ENCODE measurements at regions not wholly inside any gene's neighbourhood (a gene's known extent, or its start where the extent isn't known, plus 50 kb on each side); places are given as distances from the start of the nearest gene placed in this dataset.

GRCh38 chr12:91538418-91538817, 355.8 kb upstream of the DCN start:
- no peak overlapping the region for H3K4me3 ChIP-seq (ENCODE audit: low read depth, low read length)
- no peak overlapping the region for H3K9ac ChIP-seq (ENCODE audit: low read length)
- no peaks in the 10 kb centered on the region for H3K36me3 ChIP-seq (ENCODE audit: control insufficient read depth, insufficient read depth, low read length)
- H3K27me3 ChIP-seq (ENCODE audit: control insufficient read depth, insufficient read depth, low read length) = no peaks in the 10 kb centered on the region
- no peaks in the 10 kb centered on the region for H3K4me1 ChIP-seq (ENCODE audit: control insufficient read depth, insufficient read depth, low read length)
- no peaks in the 10 kb centered on the region for H3K9me3 ChIP-seq (ENCODE audit: control insufficient read depth, insufficient read depth, low read depth, low read length)
- no peak overlapping the region for H3K27ac ChIP-seq (ENCODE audit: low read depth, low read length)

GRCh38 chr12:91533366-91533765, 350.7 kb upstream of the DCN start:
- H3K27me3 ChIP-seq (ENCODE audit: control insufficient read depth, insufficient read depth, low read length) = no peaks in the 10 kb centered on the region
- no peak overlapping the region for H3K9ac ChIP-seq (ENCODE audit: low read length)
- 0 out of 2 replicates have a peak, but pooled peaks cover 4% of the 10 kb centered on the region for H3K9me3 ChIP-seq (ENCODE audit: control insufficient read depth, insufficient read depth, low read depth, low read length)
- H3K4me1 ChIP-seq (ENCODE audit: control insufficient read depth, insufficient read depth, low read length) = no peaks in the 10 kb centered on the region
- H3K27ac ChIP-seq (ENCODE audit: low read depth, low read length) = no peak overlapping the region
- H3K4me3 ChIP-seq (ENCODE audit: low read depth, low read length) = no peak overlapping the region
- no peaks in the 10 kb centered on the region for H3K36me3 ChIP-seq (ENCODE audit: control insufficient read depth, insufficient read depth, low read length)

- 0 out of 2 replicates have a peak, but pooled peaks cover 4% of the 10 kb centered on the region for H3K9me3 ChIP-seq (ENCODE audit: control insufficient read depth, insufficient read depth, low read depth, low read length)
- no peaks in the 10 kb centered on the region for H3K4me1 ChIP-seq (ENCODE audit: control insufficient read depth, insufficient read depth, low read length)
- H3K27me3 ChIP-seq (ENCODE audit: control insufficient read depth, insufficient read depth, low read length) = no peaks in the 10 kb centered on the region
- no peaks in the 10 kb centered on the region for H3K36me3 ChIP-seq (ENCODE audit: control insufficient read depth, insufficient read depth, low read length)
- H3K4me3 ChIP-seq (ENCODE audit: low read depth, low read length) = no peak overlapping the region
- H3K27ac ChIP-seq (ENCODE audit: low read depth, low read length) = no peak overlapping the region
- no peak overlapping the region for H3K9ac ChIP-seq (ENCODE audit: low read length)
Measured at GRCh38 chr12:91529829-91530228, 347.2 kb upstream of the DCN start.

GRCh38 chr12:91523831-91524230, 341.2 kb upstream of the DCN start:
- no peak overlapping the region for H3K9ac ChIP-seq (ENCODE audit: low read length)
- H3K27ac ChIP-seq (ENCODE audit: low read depth, low read length) = no peak overlapping the region
- H3K4me3 ChIP-seq (ENCODE audit: low read depth, low read length) = no peak overlapping the region
- no peaks in the 10 kb centered on the region for H3K36me3 ChIP-seq (ENCODE audit: control insufficient read depth, insufficient read depth, low read length)
- H3K9me3 ChIP-seq (ENCODE audit: control insufficient read depth, insufficient read depth, low read depth, low read length) = no peaks in the 10 kb centered on the region
- peaks cover 4% of the 10 kb centered on the region; the same call in 1 of the 2 replicates for H3K4me1 ChIP-seq (ENCODE audit: control insufficient read depth, insufficient read depth, low read length)
- no peaks in the 10 kb centered on the region for H3K27me3 ChIP-seq (ENCODE audit: control insufficient read depth, insufficient read depth, low read length)

GRCh38 chr12:91516695-91517047, 334.1 kb upstream of the DCN start:
- no peaks in the 10 kb centered on the region for H3K27me3 ChIP-seq (ENCODE audit: control insufficient read depth, insufficient read depth, low read length)
- H3K27ac ChIP-seq (ENCODE audit: low read depth, low read length) = no peak overlapping the region
- H3K36me3 ChIP-seq (ENCODE audit: control insufficient read depth, insufficient read depth, low read length) = no peaks in the 10 kb centered on the region
- H3K9ac ChIP-seq (ENCODE audit: low read length) = no peak overlapping the region
- H3K4me1 ChIP-seq (ENCODE audit: control insufficient read depth, insufficient read depth, low read length) = peaks cover 18% of the 10 kb centered on the region; the same call in 1 of the 2 replicates
- H3K9me3 ChIP-seq (ENCODE audit: control insufficient read depth, insufficient read depth, low read depth, low read length) = no peaks in the 10 kb centered on the region
- no peak overlapping the region for H3K4me3 ChIP-seq (ENCODE audit: low read depth, low read length)

- H3K36me3 ChIP-seq (ENCODE audit: control insufficient read depth, insufficient read depth, low read length) = no peaks in the 10 kb centered on the region
- H3K27ac ChIP-seq (ENCODE audit: low read depth, low read length) = no peak overlapping the region
- H3K4me1 ChIP-seq (ENCODE audit: control insufficient read depth, insufficient read depth, low read length) = peaks cover 19% of the 10 kb centered on the region; the same call in 1 of the 2 replicates
- no peaks in the 10 kb centered on the region for H3K9me3 ChIP-seq (ENCODE audit: control insufficient read depth, insufficient read depth, low read depth, low read length)
- H3K4me3 ChIP-seq (ENCODE audit: low read depth, low read length) = no peak overlapping the region
- no peak overlapping the region for H3K9ac ChIP-seq (ENCODE audit: low read length)
- no peaks in the 10 kb centered on the region for H3K27me3 ChIP-seq (ENCODE audit: control insufficient read depth, insufficient read depth, low read length)
Measured at GRCh38 chr12:91515944-91516694, 333.5 kb upstream of the DCN start.

GRCh38 chr12:91513313-91513712, 330.7 kb upstream of the DCN start:
- H3K36me3 ChIP-seq (ENCODE audit: control insufficient read depth, insufficient read depth, low read length) = no peaks in the 10 kb centered on the region
- peaks cover 19% of the 10 kb centered on the region; the same call in 1 of the 2 replicates for H3K4me1 ChIP-seq (ENCODE audit: control insufficient read depth, insufficient read depth, low read length)
- H3K9ac ChIP-seq (ENCODE audit: low read length) = no peak overlapping the region
- H3K9me3 ChIP-seq (ENCODE audit: control insufficient read depth, insufficient read depth, low read depth, low read length) = no peaks in the 10 kb centered on the region
- no peak overlapping the region for H3K4me3 ChIP-seq (ENCODE audit: low read depth, low read length)
- no peaks in the 10 kb centered on the region for H3K27me3 ChIP-seq (ENCODE audit: control insufficient read depth, insufficient read depth, low read length)
- H3K27ac ChIP-seq (ENCODE audit: low read depth, low read length) = no peak overlapping the region

GRCh38 chr12:91511795-91512420, 329.3 kb upstream of the DCN start:
- Histone ChIP-seq H3K9ac (ENCODE audit: low read length) (no peak overlapping the region), H3K27ac (ENCODE audit: low read depth, low read length) (no peak overlapping the region), H3K9me3 (ENCODE audit: control insufficient read depth, insufficient read depth, low read depth, low read length) (no peaks in the 10 kb centered on the region), H3K4me3 (ENCODE audit: low read depth, low read length) (no peak overlapping the region), H3K27me3 (ENCODE audit: control insufficient read depth, insufficient read depth, low read length) (no peaks in the 10 kb centered on the region), H3K4me1 (ENCODE audit: control insufficient read depth, insufficient read depth, low read length) (peaks cover 19% of the 10 kb centered on the region; the same call in 1 of the 2 replicates), H3K36me3 (ENCODE audit: control insufficient read depth, insufficient read depth, low read length) (no peaks in the 10 kb centered on the region)

- no peaks in the 10 kb centered on the region for H3K9me3 ChIP-seq (ENCODE audit: control insufficient read depth, insufficient read depth, low read depth, low read length)
- H3K4me1 ChIP-seq (ENCODE audit: control insufficient read depth, insufficient read depth, low read length) = peaks cover 10% of the 10 kb centered on the region; the same call in 1 of the 2 replicates
- no peaks in the 10 kb centered on the region for H3K27me3 ChIP-seq (ENCODE audit: control insufficient read depth, insufficient read depth, low read length)
- H3K27ac ChIP-seq (ENCODE audit: low read depth, low read length) = no peak overlapping the region
- no peaks in the 10 kb centered on the region for H3K36me3 ChIP-seq (ENCODE audit: control insufficient read depth, insufficient read depth, low read length)
- H3K9ac ChIP-seq (ENCODE audit: low read length) = no peak overlapping the region
- no peak overlapping the region for H3K4me3 ChIP-seq (ENCODE audit: low read depth, low read length)
Measured at GRCh38 chr12:91507754-91508153, 325.1 kb upstream of the DCN start.

- Histone ChIP-seq H3K27me3 (ENCODE audit: control insufficient read depth, insufficient read depth, low read length) (no peaks in the 10 kb centered on the region), H3K9ac (ENCODE audit: low read length) (no peak overlapping the region), H3K9me3 (ENCODE audit: control insufficient read depth, insufficient read depth, low read depth, low read length) (no peaks in the 10 kb centered on the region), H3K36me3 (ENCODE audit: control insufficient read depth, insufficient read depth, low read length) (no peaks in the 10 kb centered on the region), H3K4me1 (ENCODE audit: control insufficient read depth, insufficient read depth, low read length) (no peaks in the 10 kb centered on the region; the same call in 1 of the 2 replicates), H3K27ac (ENCODE audit: low read depth, low read length) (no peak overlapping the region), H3K4me3 (ENCODE audit: low read depth, low read length) (no peak overlapping the region)
Measured at GRCh38 chr12:91506452-91506851, 323.8 kb upstream of the DCN start.

- Histone ChIP-seq H3K4me3 (ENCODE audit: low read depth, low read length) (no peak overlapping the region), H3K9ac (ENCODE audit: low read length) (no peak overlapping the region), H3K36me3 (ENCODE audit: control insufficient read depth, insufficient read depth, low read length) (no peaks in the 10 kb centered on the region), H3K4me1 (ENCODE audit: control insufficient read depth, insufficient read depth, low read length) (no peaks in the 10 kb centered on the region), H3K9me3 (ENCODE audit: control insufficient read depth, insufficient read depth, low read depth, low read length) (no peaks in the 10 kb centered on the region), H3K27me3 (ENCODE audit: control insufficient read depth, insufficient read depth, low read length) (no peaks in the 10 kb centered on the region), H3K27ac (ENCODE audit: low read depth, low read length) (no peak overlapping the region)
Measured at GRCh38 chr12:91505006-91505405, 322.4 kb upstream of the DCN start.

Data from HUES6 (cell line).